ENCODE measurements at regions not wholly inside any gene's neighbourhood (a gene's known extent, or its start where the extent isn't known, plus 50 kb on each side); places are given as distances from the start of the nearest gene placed in this dataset.

DNA sequence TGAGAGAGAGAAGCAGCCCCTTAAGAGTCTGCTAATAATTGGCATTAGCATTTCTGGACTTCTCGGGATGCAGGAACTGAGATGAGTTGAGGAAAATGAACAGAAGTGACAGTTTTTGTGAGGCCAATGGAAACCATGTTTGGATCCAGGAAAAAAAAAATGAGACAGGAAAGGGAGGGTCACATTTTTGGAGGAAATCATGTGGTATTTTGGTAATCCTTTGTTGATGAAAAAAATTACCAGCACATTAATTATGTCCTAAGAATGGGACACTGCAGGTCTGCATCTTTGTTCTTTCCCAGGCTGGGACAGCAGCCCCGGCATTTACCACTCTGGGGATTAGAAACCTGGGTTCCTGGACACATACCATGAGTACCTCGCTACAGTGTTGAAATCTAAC, 109.9 kb upstream of the ZFHX3 start:
- TF ChIP-seq EP300 (IDR thresholded peaks at IDR 0.05) (no peak), POLR2AphosphoS5 (IDR thresholded peaks at IDR 0.05) (no peak)

Data from suprapubic skin (tissue), 4 donors.